ENCODE measurements at regions not wholly inside any gene's neighbourhood (a gene's known extent, or its start where the extent isn't known, plus 50 kb on each side); places are given as distances from the start of the nearest gene placed in this dataset.
"Not testable (repeated sequence)": the region's sequence is repeated elsewhere in the genome, so short reads cannot be mapped to it uniquely, and the experiment has no call there.

DNA sequence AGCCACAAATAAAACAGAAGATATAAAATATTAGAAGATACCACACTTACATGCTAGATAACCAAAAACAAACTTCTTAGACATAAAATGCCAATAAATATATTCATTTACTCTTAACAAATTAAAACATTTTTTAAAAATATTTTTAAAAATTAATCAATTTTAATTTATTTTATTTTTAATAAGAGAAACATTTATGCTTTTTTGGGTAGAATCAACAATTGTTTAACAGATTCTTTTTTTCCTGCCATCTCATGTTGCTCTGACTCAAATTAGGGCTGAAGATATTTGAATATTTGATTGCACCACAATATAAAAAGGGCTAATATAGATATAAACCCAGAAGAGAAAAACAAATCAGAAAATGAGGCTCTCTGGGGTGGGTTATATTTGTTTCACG, 172.6 kb downstream of the GOLGA6L6 start:
- no peak for DNase-seq (ENCODE audit: low spot score)

DNA sequence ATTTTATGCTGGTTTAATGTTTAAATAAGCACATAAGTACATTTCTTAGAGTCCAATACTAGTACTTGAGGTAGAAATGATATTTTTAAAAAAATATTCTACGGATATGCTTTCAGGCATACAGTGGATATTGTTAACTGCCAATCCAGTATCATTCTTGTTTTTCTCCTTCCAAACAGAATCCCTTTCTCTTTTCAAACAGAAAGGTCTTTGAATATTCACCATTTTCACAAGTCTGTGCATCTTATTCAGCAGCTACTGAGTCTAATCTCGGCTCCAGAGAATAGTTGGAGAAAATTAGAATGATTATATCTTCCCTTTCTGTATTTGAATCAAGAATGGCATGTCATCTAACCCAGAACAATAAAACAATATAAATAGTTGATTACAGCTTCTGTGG, 174.5 kb downstream of the GOLGA6L6 start:
- DNase-seq (ENCODE audit: low spot score) = no peak

DNA sequence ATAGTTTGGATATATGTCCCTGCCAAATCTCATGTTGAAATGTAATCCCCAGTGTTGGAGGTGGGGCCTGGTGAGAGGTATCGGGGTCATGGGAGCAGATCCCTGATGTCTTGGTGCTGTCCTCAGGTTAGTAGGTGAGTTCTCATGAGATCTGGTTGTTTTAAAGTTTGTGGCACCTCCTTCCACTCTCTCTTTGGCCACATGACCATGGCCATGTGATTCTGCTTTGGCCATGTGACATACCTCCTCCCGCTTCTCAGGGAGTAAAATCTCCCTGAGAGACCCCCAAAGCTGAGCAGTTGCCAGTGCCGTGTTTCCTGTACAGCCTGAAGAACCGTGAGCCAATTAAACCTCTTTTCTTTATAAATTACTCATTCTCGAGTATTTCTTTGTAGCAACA, 178.0 kb downstream of the GOLGA6L6 start:
- not testable (repeated sequence) for DNase-seq (ENCODE audit: low spot score)

DNA sequence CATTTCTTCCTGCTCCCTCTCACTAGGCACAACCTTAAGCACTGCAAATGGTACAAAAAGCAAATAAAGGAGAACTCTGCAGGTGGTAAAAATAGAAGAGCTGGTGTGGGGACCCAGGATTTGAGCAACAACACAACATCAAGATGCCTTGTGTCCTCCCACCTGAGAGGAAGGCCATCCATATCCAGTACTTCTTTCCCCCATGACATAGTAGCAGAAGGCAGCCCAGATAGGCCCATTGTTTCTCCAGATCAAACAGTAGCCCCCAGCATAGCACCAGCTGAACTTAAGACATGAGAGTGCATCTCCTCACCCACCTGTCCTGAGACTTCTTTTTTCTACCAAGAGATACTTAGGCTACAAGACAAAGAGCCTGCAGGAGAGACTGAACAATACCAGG, 180.5 kb downstream of the GOLGA6L6 start:
- no peak for DNase-seq (ENCODE audit: low spot score)

DNA sequence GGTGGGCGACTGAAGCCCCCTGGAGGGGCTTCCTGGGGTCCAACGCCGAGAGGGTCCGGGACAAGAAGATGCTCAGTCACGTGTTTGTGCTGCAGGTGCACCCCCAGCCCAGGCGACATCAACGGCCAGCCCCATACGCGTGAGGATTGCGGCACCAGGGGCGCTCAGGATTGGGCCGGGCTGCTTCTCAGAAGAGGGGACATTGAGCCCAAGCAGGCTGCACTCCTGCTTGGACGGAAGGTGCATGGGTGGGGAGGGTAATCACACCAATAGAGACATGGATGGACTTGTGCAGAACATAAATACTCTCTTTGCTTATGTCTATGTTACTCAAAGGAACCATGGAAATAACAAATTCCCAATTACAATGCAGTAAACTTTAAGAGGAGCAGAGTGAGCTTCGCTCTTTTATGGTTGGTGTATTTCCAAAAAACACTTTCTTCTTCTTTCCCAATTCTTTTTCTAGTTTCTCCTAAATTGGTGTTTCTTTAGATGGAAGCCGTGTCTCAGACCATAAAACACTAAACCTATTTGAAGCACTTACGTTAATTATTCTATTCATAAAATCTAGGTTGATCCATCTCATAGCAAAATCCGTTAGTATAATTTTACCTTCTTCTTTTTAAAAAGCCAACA, 182.7 kb downstream of the GOLGA6L6 start:
- DNase-seq (ENCODE audit: low spot score) = peak; percentile 12

DNA sequence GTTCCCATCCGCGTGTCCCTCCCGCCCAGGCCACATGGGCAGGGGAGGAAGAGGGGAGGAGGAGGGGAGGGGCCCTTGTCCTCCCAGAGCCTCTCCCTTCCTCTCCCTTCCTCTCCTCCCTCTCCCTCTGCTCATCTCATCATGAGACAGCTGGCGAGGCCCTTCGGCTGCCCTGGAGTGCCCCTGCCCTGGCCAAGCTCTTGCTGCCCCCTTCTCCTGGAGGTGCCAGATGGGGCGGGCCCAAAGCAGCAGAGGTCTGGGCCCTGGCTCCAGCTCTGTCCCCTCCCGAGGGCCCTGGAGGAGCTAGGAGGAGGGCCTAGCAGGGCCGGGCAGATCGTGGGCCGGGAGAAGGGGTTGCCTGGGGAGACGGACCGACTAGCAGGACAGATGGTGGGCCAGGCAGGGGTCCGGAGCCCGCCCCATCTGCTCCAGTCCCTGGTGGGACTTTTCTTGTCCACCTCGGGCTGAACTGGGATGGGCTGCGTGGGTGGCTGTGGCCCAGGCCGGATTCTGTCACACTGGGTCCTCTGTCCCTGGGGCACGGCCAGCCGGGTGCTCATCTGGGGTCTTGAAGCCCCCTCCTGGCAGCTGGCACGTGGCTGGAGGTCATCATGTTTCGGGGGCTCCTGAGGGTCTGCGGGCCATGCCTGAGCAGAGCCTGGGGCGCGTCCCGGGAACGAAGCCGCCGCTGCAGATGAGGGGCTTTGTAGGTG, 183.4 kb downstream of the GOLGA6L6 start:
- peak; percentile 9 for DNase-seq (ENCODE audit: low spot score)

DNA sequence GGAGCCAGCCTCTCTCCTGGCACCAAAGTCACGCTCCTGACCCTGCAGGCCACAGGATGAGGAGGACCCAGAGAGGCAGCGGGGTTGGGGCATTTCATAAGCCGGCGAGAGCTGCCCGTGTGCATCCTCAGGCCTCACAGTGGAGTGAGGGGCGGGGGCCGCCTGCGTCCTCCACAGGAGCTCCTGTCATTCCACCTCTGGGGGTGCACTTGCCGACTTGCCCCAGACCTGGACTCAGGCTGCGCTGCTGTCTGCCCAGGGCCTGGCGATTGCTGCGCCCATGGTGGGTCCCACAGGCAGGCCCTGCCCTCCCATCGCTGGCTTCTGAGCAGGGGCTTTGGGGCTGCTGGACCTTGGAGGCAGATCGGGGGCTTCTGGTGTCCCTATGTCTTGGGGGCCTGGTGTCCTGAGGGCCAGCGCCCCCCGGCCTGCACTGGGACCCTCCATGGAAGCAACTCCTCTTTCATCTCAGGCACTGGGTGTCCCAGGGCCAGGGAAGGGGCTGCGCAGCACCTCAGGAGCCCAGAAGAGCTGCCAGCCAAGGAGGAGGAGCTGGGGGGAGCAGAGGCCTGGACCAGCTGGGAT, 184.0 kb downstream of the GOLGA6L6 start:
- peak; percentile 22 for DNase-seq (ENCODE audit: low spot score)

DNA sequence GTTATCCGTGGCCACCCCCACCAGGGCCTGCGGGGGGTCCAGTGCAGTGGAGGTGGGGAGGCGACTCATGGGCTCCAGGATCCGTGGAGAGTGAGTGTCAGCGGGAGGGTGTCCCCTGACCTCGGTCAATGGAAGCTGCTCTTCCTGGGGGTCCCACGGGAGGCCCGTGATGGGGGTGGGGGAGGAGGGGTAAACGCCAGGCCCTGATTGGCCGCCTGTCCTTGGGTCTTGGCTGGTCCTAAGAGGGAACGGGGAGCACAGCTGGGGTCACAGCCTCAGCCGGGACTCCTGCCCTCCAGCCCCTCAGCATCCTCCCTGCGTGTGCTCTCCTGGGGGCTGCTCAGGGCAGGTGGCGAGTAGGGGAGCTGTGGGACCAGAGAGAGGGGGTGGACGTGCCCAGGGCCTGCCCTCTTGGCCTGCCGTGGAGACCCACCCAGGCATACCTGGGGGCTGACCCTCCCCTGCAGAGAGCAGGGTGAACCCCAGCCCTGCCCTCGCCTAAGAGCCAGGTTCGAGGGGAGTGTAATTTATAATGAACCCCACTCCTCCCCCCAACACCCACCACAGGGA, 184.6 kb downstream of the GOLGA6L6 start:
- DNase-seq (ENCODE audit: low spot score) = no peak

DNA sequence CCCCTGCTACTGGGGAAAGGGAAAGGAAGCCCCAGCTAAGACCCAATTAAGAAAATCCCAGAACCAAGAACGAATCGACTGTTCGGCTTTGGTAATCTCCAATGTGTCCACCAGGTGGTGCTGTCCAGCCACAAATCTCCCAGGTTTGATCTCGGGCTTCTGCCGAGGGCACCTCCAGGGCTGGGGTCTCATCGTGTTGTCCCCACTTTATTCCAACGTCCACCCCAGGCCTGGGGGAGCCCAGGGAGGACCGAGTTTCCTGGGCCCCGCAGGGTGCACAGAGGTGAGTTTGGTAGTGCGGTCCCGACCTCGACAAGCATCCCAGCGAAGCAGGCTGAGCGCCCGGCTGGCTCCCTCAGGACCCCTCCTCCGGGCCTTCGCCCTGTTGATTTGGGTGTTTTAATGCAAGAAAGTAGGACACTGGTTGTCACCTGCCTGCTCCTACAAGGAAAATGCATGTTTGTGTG, 185.1 kb downstream of the GOLGA6L6 start:
- peak; percentile 62 for DNase-seq (ENCODE audit: low spot score)

DNA sequence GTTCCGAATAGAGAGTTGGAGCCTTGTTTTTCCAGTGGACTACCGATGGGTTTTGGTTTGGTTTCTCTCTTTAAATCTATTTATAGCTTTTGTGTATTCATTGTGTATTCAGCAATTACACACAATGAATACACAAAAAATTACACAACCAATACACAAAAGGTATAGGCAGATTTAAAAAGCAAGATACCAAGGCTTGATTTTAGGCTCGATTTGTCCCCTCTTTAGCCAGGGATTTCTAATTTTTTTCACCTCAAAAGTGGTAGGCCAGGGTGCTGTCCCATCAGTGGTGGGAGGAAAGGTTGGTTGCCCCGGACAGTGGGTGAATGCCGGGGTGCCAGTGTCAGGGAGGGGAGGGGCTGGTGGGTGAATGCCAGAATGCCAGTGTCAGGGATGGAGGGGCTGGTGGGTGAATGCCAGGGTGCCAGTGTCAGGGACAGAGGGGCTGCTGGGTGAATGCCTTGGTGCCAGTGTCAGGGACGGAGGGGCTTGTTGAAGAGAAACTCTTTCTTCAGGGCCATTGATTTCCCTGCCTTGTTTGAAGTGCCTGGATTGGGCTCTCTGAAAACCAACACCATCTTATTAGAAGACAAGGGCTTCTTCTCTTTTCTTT, 186.2 kb downstream of the GOLGA6L6 start:
- DNase-seq (ENCODE audit: low spot score) = peak; percentile 17

DNA sequence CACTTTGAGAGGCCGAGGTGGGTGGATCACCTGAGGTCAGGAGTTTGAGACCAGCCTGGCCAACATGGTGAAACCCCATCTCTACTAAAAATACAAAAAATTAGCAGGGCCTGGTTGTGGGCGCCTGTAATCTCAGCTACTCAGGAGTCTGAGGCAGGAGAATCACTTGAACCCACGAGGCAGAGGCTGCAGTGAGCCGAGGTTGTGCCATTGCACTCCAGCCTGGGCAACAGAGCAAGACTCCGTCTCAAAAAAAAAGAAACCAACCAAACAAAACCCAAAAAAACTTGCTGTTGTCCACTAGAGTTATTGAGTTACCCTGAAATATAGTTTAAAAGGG, 186.7 kb downstream of the GOLGA6L6 start:
- not testable (repeated sequence) for DNase-seq (ENCODE audit: low spot score)

DNA sequence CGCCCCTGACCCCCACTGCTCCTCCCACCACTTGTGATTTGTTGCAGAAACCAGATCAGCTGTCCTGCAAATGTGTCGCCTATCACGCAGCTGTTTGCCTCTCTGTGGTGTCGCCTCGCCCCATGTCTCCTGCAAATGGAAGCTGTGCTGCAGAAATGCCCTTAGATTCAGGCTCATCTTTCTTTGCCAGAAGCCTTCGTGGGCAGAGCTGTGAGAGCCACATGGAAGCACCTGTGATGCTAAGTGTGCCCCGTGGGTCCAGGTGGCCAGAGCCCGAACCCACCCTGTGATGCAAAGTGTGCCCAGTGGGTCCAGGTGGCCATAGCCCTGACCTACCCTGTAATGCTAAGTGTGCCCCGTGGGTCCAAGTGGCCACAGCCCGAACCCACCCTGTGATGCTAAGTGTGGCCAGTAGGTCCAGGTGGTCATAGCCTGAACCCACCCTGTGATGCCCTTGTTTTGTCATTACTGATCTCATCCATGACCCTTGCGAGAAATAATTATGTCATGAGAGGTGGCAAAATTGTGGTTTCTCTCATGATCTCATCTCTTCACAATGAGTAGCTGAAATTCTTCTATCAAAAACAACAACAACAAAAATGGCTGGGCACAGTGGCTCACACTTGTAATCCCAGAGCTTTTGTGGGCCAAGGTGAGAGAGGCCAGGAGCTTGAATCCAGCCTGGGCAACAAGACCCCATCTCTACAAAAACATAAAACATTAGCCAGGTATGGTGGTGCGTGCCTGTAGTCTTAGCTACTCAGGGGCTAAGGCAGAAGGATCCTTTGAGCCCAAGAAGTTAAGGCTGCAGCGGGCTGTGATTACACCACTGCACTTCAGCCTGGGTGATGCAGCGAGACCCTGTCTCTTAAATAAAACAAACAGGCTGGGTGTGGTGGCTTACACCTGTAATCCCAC, 187.4 kb downstream of the GOLGA6L6 start:
- peak; percentile 12 for DNase-seq (ENCODE audit: low spot score)

DNA sequence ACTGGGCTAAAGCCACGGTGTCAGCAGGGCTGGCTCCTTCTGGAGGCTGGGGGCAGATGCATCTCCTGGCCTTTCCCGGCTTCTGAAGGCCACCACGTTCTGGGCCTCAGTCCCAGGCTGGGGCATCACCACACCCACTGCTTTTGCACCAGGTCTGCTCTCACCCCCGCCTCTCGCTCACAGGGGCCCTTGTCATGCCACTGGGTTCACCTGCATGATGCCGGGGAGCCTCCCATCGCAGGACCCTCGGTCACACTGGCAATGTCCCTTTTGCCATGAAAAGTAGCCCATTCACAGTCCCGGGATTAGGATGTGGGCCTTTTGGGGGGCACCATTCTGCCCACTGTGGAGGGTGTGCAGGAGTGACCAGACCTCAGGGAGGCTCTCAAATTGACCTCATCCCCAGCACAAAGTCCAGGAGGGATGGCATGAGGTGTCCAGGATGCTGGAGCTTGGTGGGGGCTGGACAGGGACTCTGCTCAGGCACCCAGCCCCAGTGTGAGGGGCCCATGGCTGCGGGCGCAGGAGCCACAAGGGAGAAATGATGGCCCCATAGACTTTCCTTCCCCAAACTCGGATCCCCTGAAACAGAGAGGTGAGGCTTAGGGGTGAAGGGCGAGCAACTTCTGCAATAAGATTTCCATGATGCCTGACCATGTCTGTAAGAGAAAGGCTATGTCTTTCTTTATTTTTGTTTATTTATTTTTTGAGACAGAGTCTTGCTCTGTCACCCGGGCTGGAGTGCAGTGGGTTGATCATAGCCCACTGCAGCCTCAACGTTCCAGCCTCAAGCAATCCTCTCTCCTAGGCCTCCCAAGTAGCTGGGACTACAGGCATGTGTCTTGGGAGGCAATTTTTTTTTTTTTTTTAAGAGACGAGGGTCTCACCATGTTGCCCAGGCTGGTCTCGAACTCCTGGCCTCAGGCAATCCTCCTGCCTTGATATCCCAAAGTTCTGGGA, 189.1 kb downstream of the GOLGA6L6 start:
- DNase-seq (ENCODE audit: low spot score) = peak; percentile 19

DNA sequence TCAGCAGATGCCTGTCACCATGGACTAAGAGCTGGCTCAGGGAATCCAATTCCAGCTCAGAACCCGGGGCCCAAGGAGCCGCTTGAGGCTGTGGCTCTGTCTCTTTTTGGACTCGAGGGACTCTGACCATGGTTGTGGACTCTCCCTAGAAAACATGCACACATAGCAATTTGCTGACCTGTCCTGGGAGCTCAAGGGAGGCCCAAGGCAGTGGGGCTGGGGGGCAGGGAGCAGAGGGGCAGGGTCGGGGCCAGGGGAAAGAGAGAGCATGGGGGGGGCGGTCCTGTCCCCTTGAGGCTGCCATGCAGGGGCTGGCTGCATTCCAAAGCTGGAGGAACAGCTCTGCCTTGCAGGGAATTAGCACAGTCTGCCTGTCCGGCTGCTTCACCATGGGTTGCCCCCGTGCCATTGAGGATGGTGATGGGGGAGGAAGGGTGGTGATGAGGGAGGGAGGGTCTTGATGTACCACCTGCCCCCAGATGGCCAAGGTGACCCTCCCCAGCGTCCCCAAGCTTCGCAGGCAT, 190.1 kb downstream of the GOLGA6L6 start:
- DNase-seq (ENCODE audit: low spot score) = peak; percentile 36

DNA sequence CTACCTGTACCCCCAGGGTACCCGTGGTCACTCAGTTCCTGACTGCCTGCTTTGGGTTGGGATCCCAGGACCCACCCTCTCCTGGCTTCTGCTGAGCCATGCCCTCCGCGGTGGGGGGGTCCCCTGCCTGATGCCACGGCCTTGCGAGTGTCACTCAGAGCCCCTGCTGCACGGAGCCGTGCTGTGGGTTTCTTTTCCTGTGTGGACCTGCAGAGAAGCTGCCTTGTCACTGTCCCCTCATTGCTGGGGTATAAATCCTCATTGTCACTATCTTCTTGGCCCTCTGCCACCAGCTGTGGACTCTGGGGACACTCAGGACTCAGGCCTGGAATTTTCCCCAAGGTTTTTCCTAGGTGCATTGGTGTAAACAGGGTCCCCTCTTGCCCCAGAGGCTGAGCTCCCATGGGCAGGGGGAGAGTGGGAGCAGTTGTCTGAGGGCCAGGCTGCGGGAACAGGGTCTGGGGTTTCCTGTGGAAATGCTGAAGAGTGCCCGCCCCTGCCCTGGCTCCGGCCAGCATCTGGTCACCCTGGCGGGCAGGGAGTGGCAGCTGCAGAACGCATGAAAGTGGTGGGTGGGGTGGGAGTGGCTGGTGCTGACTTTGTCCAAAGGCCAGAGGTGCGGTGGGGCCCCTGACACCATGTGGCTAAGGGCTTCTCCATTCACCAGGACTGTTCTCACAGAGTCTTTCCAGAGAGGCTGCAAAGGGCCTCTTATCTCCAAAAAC, 191.7 kb downstream of the GOLGA6L6 start:
- peak; percentile 22 for DNase-seq (ENCODE audit: low spot score)

DNA sequence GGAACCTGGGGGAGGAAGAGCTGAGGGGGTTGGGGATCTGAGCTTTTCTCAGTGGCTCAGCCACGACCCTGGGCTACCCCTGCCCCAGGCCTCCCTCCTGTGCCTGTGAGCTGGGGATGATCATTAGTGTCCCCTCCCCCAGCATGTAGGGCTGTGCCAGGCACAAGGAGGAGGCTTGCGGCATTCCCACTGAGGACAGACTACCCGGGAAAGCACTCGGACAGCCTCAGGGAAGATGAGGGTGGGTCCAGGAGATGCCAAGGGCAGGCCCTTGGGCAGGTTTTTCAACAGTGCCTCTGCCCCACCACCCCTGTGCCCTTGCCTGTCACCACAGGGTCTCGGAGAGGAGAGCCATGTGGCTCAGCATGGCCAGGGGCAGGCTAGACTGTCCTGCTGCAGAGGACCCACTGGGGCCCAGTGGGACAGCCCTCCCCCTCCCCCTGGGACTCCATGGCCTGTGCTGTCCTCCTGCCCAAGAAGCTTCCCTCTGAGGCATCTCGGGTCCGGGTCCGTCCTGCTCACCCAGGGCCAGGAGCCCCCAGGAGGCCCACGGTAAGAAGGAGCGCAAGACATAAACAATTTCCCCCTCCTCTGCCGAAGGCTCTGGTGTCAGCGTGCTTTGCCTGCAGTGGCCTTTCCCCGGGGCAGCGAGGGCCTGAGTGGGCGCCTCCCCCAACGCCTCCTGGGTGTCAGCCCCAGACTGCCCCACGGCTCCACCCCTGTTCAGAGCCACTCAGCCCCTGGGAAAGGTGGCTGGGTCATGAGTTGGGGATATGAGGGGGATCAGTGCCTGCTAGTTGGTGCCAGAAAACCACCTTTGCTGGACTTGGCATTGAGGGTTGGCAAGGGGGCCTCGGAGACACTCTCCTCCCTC, 192.5 kb downstream of the GOLGA6L6 start:
- DNase-seq (ENCODE audit: low spot score) = peak; percentile 23

DNA sequence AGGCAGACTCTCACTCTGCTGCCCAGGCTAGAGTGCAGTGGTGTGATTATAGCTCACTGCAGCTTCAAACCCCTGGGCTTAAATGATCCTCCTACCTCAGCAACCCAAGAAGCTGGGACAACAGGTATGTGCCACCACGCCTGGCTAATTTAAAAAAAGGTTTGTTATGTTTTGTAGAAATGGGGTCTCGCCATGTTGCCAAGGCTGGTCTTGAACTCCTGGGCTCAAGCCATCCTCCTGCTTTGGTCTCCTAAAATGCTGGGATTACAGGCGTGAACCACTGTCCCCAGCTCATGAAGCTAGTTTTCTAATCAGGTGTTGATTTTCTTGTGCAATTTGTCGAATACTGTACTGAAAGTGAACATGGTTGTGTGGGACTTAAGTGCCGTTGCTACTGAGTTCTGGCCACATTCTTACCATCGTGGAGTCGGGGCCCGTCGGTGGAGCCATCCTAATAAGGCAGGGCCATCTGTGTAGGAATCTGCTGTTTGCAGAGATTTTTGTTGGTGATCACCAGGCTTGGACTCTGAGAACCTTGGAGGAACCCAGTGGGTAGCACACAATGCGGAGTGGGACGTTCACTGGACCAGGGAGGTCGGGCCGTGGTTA, 193.2 kb downstream of the GOLGA6L6 start:
- peak; percentile 10 for DNase-seq (ENCODE audit: low spot score)

Measured in AG20443 (cell line).